SK-N-SH (cell line): ENCODE measurements at regions not wholly inside any gene's neighbourhood (a gene's known extent, or its start where the extent isn't known, plus 50 kb on each side); places are given as distances from the start of the nearest gene placed in this dataset.
"Not testable (repeated sequence)": the region's sequence is repeated elsewhere in the genome, so short reads cannot be mapped to it uniquely, and the experiment has no call there.

Source experiments
- CTCF ChIP-seq: fragments of 200-600 bp; sonication (generic); IDR thresholded peaks from 2 replicates; pipeline ENCODE4 v1.6.1; 2017; ENCODE audit warnings: antibody characterized with exemption, mild to moderate bottlenecking, moderate library complexity
- FOXM1 ChIP-seq: IDR thresholded peaks from 2 replicates; pipeline ENCODE4 v1.4.0; 2012; ENCODE audit warnings: low read depth, mild to moderate bottlenecking
- GATA2 ChIP-seq: sonication (generic); formaldehyde crosslinking; IDR thresholded peaks from 2 replicates; pipeline ENCODE4 v1.5.0; 2020; ENCODE audit warnings: mild to moderate bottlenecking, missing genetic modification reagents
- MXI1 ChIP-seq: IDR thresholded peaks from 2 replicates; pipeline ENCODE4 v1.6.1; 2012; ENCODE audit warnings: mild to moderate bottlenecking, low read depth, low read length, improper control_type of control experiment
- REST ChIP-seq: IDR thresholded peaks from 2 replicates; pipeline ENCODE4 v1.6.1; 2012; ENCODE audit warnings: mild to moderate bottlenecking, low read depth, low read length, moderate library complexity

GRCh38 chr9:29432656-29433055, 1859.4 kb upstream of the C9orf72 start:
- not testable (repeated sequence) for TF ChIP-seq FOXM1; CTCF; MXI1; REST; GATA2 (CRISPR knock-in tag)
